GM18868 (cell line): ENCODE measurements at regions not wholly inside any gene's neighbourhood (a gene's known extent, or its start where the extent isn't known, plus 50 kb on each side); places are given as distances from the start of the nearest gene placed in this dataset.
"Not testable (repeated sequence)": the region's sequence is repeated elsewhere in the genome, so short reads cannot be mapped to it uniquely, and the experiment has no call there.

Experiments used
- ATAC-seq: cut with Tn5 transposase; IDR thresholded peaks from one replicate; pipeline ENCODE4 v1.9.1; 2021; ENCODE audit warnings: mild to moderate bottlenecking, moderate library complexity; ENCODE audit not compliant: unreplicated experiment

GRCh38 chr1:14369526-14370213 is 228.8 kb upstream of the KAZN start:
- no peak for ATAC-seq

- no peak for ATAC-seq
Measured at GRCh38 chr1:14371771-14372497, 226.6 kb upstream of the KAZN start.

GRCh38 chr1:14372526-14372925 is 226.0 kb upstream of the KAZN start:
- ATAC-seq, result no peak

GRCh38 chr1:14373081-14373758 is 225.3 kb upstream of the KAZN start:
- no peak for ATAC-seq

GRCh38 chr1:14375226-14375625 is 223.3 kb upstream of the KAZN start:
- no peak for ATAC-seq

- no peak for ATAC-seq
Measured at GRCh38 chr1:14377386-14377785, 221.1 kb upstream of the KAZN start.

- ATAC-seq, result no peak
Measured at GRCh38 chr1:14380408-14380807, 218.1 kb upstream of the KAZN start.

- ATAC-seq, result no peak
Measured at GRCh38 chr1:14390816-14391215, 207.7 kb upstream of the KAZN start.

GRCh38 chr1:14392161-14392858 is 206.2 kb upstream of the KAZN start:
- ATAC-seq, result no peak

- ATAC-seq, result no peak
Measured at GRCh38 chr1:14392859-14393365, 205.6 kb upstream of the KAZN start.

- ATAC-seq, result no peak
Measured at GRCh38 chr1:14396100-14396499, 202.4 kb upstream of the KAZN start.

GRCh38 chr1:14403961-14404645 is 194.4 kb upstream of the KAZN start:
- ATAC-seq, result no peak

GRCh38 chr1:14404862-14405301 is 193.6 kb upstream of the KAZN start:
- no peak for ATAC-seq

- no peak for ATAC-seq
Measured at GRCh38 chr1:14412235-14412634, 186.2 kb upstream of the KAZN start.

GRCh38 chr1:14413819-14414490 is 184.5 kb upstream of the KAZN start:
- no peak for ATAC-seq

GRCh38 chr1:14415396-14415795 is 183.1 kb upstream of the KAZN start:
- ATAC-seq, result no peak

GRCh38 chr1:14419778-14420218 is 178.7 kb upstream of the KAZN start:
- ATAC-seq, result not testable (repeated sequence)

GRCh38 chr1:14420686-14421085 is 177.8 kb upstream of the KAZN start:
- no peak for ATAC-seq

- ATAC-seq, result no peak
Measured at GRCh38 chr1:14421295-14421976, 177.0 kb upstream of the KAZN start.
